GM12872 (cell line): ENCODE measurements at regions not wholly inside any gene's neighbourhood (a gene's known extent, or its start where the extent isn't known, plus 50 kb on each side); places are given as distances from the start of the nearest gene placed in this dataset.

Experiments
- TF ChIP-seq, protein P1 (sequence below): IDR thresholded peaks from 3 replicates; pipeline ENCODE4 v1.5.1; 2011; ENCODE audit warnings: low read depth, mild to moderate bottlenecking, low read length, moderate library complexity; ENCODE audit not compliant: insufficient read depth

- TF ChIP-seq, protein P1, sequence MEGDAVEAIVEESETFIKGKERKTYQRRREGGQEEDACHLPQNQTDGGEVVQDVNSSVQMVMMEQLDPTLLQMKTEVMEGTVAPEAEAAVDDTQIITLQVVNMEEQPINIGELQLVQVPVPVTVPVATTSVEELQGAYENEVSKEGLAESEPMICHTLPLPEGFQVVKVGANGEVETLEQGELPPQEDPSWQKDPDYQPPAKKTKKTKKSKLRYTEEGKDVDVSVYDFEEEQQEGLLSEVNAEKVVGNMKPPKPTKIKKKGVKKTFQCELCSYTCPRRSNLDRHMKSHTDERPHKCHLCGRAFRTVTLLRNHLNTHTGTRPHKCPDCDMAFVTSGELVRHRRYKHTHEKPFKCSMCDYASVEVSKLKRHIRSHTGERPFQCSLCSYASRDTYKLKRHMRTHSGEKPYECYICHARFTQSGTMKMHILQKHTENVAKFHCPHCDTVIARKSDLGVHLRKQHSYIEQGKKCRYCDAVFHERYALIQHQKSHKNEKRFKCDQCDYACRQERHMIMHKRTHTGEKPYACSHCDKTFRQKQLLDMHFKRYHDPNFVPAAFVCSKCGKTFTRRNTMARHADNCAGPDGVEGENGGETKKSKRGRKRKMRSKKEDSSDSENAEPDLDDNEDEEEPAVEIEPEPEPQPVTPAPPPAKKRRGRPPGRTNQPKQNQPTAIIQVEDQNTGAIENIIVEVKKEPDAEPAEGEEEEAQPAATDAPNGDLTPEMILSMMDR = no peak
Measured at GRCh38 chr5:159658266-159658925, 257.9 kb upstream of the ADRA1B start.

DNA sequence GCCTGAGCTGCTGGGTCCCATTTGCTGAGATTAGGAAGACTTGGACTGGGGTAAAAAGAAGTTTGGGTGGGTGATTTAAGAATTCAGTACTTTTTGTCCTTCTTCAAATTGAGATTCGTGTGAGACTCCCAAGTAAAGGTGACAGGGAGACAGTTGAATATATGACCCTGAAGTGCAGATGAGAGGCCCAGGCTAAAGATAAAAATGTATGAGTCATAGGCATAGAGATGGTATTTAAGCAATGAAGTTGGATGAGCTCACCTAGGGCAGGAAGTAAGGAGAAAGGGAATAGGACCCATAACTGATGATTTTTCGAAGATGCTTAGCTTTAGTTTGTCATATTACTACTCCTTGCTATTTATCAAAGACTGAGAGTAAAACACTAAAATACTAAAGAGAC, 255.9 kb upstream of the ADRA1B start:
- TF ChIP-seq, protein P1 = no peak

DNA sequence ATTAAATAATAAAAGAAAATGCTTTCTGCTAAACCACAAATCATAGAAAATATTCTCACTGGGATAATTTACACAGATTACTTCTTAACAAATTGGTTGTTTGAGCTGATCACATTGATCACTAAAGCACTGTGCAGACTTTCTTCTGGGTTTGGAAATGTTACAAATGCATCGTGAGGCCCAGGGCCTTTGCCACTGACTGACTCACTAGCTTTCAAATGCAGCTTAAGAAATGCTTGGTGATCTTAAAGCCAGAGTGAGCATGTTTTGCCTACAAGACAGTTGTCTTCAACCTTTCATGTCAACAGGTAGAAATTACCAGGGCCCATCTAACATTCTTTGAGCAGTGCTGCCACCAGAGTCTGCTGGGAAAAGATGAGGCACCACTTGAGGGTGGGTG, 252.3 kb upstream of the ADRA1B start:
- TF ChIP-seq, protein P1 = no peak

DNA sequence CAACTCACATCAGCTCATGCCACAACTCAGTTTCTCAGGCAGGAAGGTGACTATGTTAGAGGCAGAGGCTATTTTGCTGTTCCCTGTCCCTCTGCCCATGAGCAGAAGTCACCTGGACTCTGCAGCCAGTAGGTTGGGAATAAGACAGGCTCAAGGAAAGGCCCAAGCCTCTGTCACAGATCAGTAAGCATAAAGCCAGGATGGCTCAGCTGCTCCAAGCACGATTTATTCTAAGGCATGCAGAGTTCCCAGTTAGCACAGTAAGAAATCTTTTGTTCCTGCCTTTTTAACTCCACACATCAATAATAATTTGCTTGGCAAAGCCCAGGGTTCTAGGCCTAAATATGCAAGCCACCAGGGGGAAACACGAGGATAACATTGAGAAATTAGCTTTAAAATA, 249.0 kb upstream of the ADRA1B start:
- TF ChIP-seq, protein P1 = no peak

DNA sequence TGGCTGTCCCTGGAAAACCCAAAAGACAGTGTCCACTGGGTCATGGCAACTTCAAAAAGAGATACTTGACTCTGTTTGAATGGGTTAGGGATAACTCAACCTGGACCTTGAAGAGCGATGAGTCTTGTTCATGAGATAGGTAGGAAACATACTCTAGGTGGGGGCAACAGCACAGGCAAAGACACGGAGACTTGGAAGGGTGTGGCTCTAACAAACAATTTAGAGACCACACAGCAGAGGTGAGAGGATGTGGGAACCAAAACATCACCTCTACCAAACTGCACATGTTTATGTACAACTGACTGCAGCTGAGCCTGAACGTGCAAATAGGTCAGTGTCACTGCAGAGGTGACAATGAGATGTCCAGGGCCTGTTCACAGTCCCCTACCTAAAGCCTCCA, 247.7 kb upstream of the ADRA1B start:
- TF ChIP-seq, protein P1 = no peak

GRCh38 chr5:159669559-159669958, 246.7 kb upstream of the ADRA1B start:
- TF ChIP-seq, protein P1 = no peak

GRCh38 chr5:159671886-159672285, 244.4 kb upstream of the ADRA1B start:
- TF ChIP-seq, protein P1 = no peak
